IPS DF 6.9 (cell line): ENCODE measurements at regions not wholly inside any gene's neighbourhood (a gene's known extent, or its start where the extent isn't known, plus 50 kb on each side); places are given as distances from the start of the nearest gene placed in this dataset.

ENCODE experiments used
- DNase-seq: peaks from one replicate; pipeline ENCODE4 v3.0.0-alpha.2; 2013; ENCODE audit warnings: low read depth, low spot score
- H3K27ac ChIP-seq: one replicate; pipeline ENCODE4 v1.5.1; 2013; ENCODE audit warnings: low read length, control low read depth
- H3K27me3 ChIP-seq: 2 replicates; pipeline ENCODE4 v1.6.1; 2013; ENCODE audit warnings: mild to moderate bottlenecking, low read length; ENCODE audit not compliant: control insufficient read depth, insufficient read depth
- H3K36me3 ChIP-seq: 2 replicates; pipeline ENCODE4 v1.6.1; 2013; ENCODE audit warnings: low read length; ENCODE audit not compliant: control insufficient read depth, insufficient read depth
- H3K4me1 ChIP-seq: 2 replicates; pipeline ENCODE4 v1.6.1; 2013; ENCODE audit warnings: low read length; ENCODE audit not compliant: control insufficient read depth, insufficient read depth
- H3K4me3 ChIP-seq: 2 replicates; pipeline ENCODE4 v1.5.1; 2013; ENCODE audit warnings: mild to moderate bottlenecking, low read length
- H3K9me3 ChIP-seq: 2 replicates; pipeline ENCODE4 v1.6.1; 2013; ENCODE audit warnings: low read length, inconsistent platforms; ENCODE audit not compliant: control insufficient read depth, insufficient read depth
- WGBS: extraction: QIAGEN DNeasy Blood & Tissue Kit; methylation state at CpG from one replicate; pipeline ENCODE4 v1.1.7; 2013; ENCODE audit warnings: mixed read lengths, missing lambda C conversion rate; ENCODE audit not compliant: insufficient read length, insufficient coverage; 5-methylcytosine and 5-hydroxymethylcytosine counted together

GRCh38 chr18:76134628-76135027 lies 360.4 kb downstream of the ZNF516 start:
- no peak overlapping the region for H3K27ac ChIP-seq
- H3K9me3 ChIP-seq = no peaks in the 10 kb centered on the region
- no peaks in the 10 kb centered on the region for H3K36me3 ChIP-seq
- no CpG with 5 or more reads among the region's 1 CpG for WGBS
- no peaks in the 10 kb centered on the region for H3K27me3 ChIP-seq
- DNase-seq = no peak
- no peak overlapping the region for H3K4me3 ChIP-seq
- H3K4me1 ChIP-seq = no peaks in the 10 kb centered on the region

GRCh38 chr18:76133873-76134272 lies 361.2 kb downstream of the ZNF516 start:
- Histone ChIP-seq H3K4me1 (no peaks in the 10 kb centered on the region), H3K36me3 (no peaks in the 10 kb centered on the region), H3K9me3 (no peaks in the 10 kb centered on the region), H3K27ac (no peak overlapping the region), H3K4me3 (no peak overlapping the region), H3K27me3 (no peaks in the 10 kb centered on the region)
- no CpG with 5 or more reads among the region's 1 CpG for WGBS
- DNase-seq = no peak

GRCh38 chr18:76131738-76132137 lies 363.3 kb downstream of the ZNF516 start:
- Histone ChIP-seq H3K27me3 (no peaks in the 10 kb centered on the region), H3K36me3 (no peaks in the 10 kb centered on the region), H3K4me3 (no peak overlapping the region), H3K9me3 (no peaks in the 10 kb centered on the region), H3K27ac (no peak overlapping the region), H3K4me1 (no peaks in the 10 kb centered on the region)
- no peak for DNase-seq
- WGBS = no CpG with 5 or more reads among the region's 1 CpG

- no peaks in the 10 kb centered on the region for H3K27me3 ChIP-seq
- no peaks in the 10 kb centered on the region for H3K4me1 ChIP-seq
- no peak overlapping the region for H3K27ac ChIP-seq
- no peak for DNase-seq
- no peaks in the 10 kb centered on the region for H3K9me3 ChIP-seq
- no peaks in the 10 kb centered on the region for H3K36me3 ChIP-seq
- WGBS = no CpG with 5 or more reads among the region's 13 CpGs
- H3K4me3 ChIP-seq = no peak overlapping the region
These were observed 364.2 kb downstream of the ZNF516 start for GRCh38 chr18:76130845-76131244.

GRCh38 chr18:76126327-76126726 lies 368.7 kb downstream of the ZNF516 start:
- Histone ChIP-seq H3K27ac (no peak overlapping the region), H3K36me3 (no peaks in the 10 kb centered on the region), H3K9me3 (no peaks in the 10 kb centered on the region), H3K4me3 (no peak overlapping the region), H3K27me3 (no peaks in the 10 kb centered on the region), H3K4me1 (no peaks in the 10 kb centered on the region)
- DNase-seq = no peak
- WGBS = no CpG with 5 or more reads among the region's 6 CpGs

GRCh38 chr18:76121011-76121410 lies 374.0 kb downstream of the ZNF516 start:
- no peak overlapping the region for H3K4me3 ChIP-seq
- H3K36me3 ChIP-seq = no peaks in the 10 kb centered on the region
- no peak overlapping the region for H3K27ac ChIP-seq
- H3K9me3 ChIP-seq = no peaks in the 10 kb centered on the region
- H3K27me3 ChIP-seq = no peaks in the 10 kb centered on the region
- H3K4me1 ChIP-seq = no peaks in the 10 kb centered on the region
- no CpG with 5 or more reads among the region's 5 CpGs for whole genome bisulfite sequencing
- no peak for DNase-seq

GRCh38 chr18:76115580-76115979 lies 379.5 kb downstream of the ZNF516 start:
- no peaks in the 10 kb centered on the region for H3K4me1 ChIP-seq
- H3K4me3 ChIP-seq = no peak overlapping the region
- DNase-seq = no peak
- H3K9me3 ChIP-seq = no peaks in the 10 kb centered on the region
- no peaks in the 10 kb centered on the region for H3K36me3 ChIP-seq
- no peak overlapping the region for H3K27ac ChIP-seq
- WGBS = no CpG with 5 or more reads among the region's 14 CpGs
- H3K27me3 ChIP-seq = no peaks in the 10 kb centered on the region

GRCh38 chr18:76113101-76113500 lies 381.9 kb downstream of the ZNF516 start:
- H3K4me1 ChIP-seq = no peaks in the 10 kb centered on the region
- no peak overlapping the region for H3K27ac ChIP-seq
- H3K9me3 ChIP-seq = no peaks in the 10 kb centered on the region
- DNase-seq = no peak
- no peaks in the 10 kb centered on the region for H3K27me3 ChIP-seq
- H3K36me3 ChIP-seq = no peaks in the 10 kb centered on the region
- no peak overlapping the region for H3K4me3 ChIP-seq
- no CpG with 5 or more reads among the region's 10 CpGs for WGBS

- H3K4me3 ChIP-seq = no peak overlapping the region
- H3K36me3 ChIP-seq = no peaks in the 10 kb centered on the region
- WGBS = no CpG with 5 or more reads among the region's 5 CpGs
- H3K27ac ChIP-seq = no peak overlapping the region
- no peaks in the 10 kb centered on the region for H3K27me3 ChIP-seq
- no peaks in the 10 kb centered on the region for H3K4me1 ChIP-seq
- DNase-seq = no peak
- H3K9me3 ChIP-seq = no peaks in the 10 kb centered on the region
These were observed 392.4 kb downstream of the ZNF516 start for GRCh38 chr18:76102626-76103025.

- no peak for DNase-seq
- no peak overlapping the region for H3K27ac ChIP-seq
- no peaks in the 10 kb centered on the region for H3K36me3 ChIP-seq
- no peaks in the 10 kb centered on the region for H3K9me3 ChIP-seq
- H3K4me3 ChIP-seq = no peak overlapping the region
- no CpG with 5 or more reads among the region's 3 CpGs for WGBS
- H3K27me3 ChIP-seq = no peaks in the 10 kb centered on the region
- H3K4me1 ChIP-seq = no peaks in the 10 kb centered on the region
These were observed 392.9 kb downstream of the ZNF516 start for GRCh38 chr18:76102156-76102555.

- no peaks in the 10 kb centered on the region for H3K36me3 ChIP-seq
- H3K27me3 ChIP-seq = no peaks in the 10 kb centered on the region
- no peak overlapping the region for H3K4me3 ChIP-seq
- H3K27ac ChIP-seq = no peak overlapping the region
- DNase-seq = no peak
- no peaks in the 10 kb centered on the region for H3K4me1 ChIP-seq
- H3K9me3 ChIP-seq = no peaks in the 10 kb centered on the region
- no CpG with 5 or more reads among the region's 14 CpGs for WGBS
These were observed 395.0 kb downstream of the ZNF516 start for GRCh38 chr18:76099931-76100457.
